ENCODE measurements at regions not wholly inside any gene's neighbourhood (a gene's known extent, or its start where the extent isn't known, plus 50 kb on each side); places are given as distances from the start of the nearest gene placed in this dataset.

DNA sequence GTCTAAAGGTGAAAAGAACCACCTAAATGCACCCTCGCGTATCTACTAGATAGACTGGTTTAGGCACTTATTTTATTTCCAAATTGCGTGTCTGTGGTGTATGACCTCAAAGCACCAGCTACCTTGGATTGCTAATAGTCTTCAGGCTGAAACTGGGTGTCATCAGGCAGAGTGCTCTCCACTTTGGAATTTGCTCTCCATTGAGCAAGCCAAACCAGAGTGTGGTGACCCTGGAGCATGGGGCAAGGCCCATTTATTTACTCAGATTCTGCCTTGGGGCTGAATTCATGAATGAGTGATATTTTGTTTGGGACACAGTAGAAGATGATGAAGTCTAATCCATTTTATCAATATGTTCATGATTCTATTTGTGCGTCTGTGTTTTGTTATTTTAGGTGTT, 812.8 kb upstream of the SLC35B3 start:
- no peaks in the 10 kb centered on the region for H3K36me3 ChIP-seq (ENCODE audit: control insufficient read depth in 2 of 2, extremely low read depth in 1 of 2, insufficient read depth in 1 of 2, low read length in 1 of 2)
- H3K27me3 Mint-ChIP-seq, result no peaks in the 10 kb centered on the region
- H3K4me1 ChIP-seq (ENCODE audit: control insufficient read depth in 1 of 2, extremely low read depth in 1 of 2, insufficient read depth in 2 of 2, low read length in 2 of 2), result no peaks in the 10 kb centered on the region
- DNase-seq (no peak), ATAC-seq (replicated peaks in 1 of 4) (no peak)
- POLR2A ChIA-PET, result no interaction called here
- CTCF ChIA-PET, result no interaction called here
- no peak overlapping the region for H3K4me3 Mint-ChIP-seq
- no peaks in the 10 kb centered on the region for H3K9me3 ChIP-seq
- 92% methylated on average over 2 of the region's 4 CpGs for WGBS (ENCODE audit: insufficient coverage)
- H3K27ac ChIP-seq (ENCODE audit: low read length), result no peak overlapping the region
- H3K36me3 Mint-ChIP-seq, result no peaks in the 10 kb centered on the region
- H3K4me3 ChIP-seq (ENCODE audit: control insufficient read depth in 1 of 2, extremely low read depth in 1 of 2, low read length in 1 of 2), result no peak overlapping the region
- H3K27me3 ChIP-seq (replicated peaks in 1 of 2; ENCODE audit: control insufficient read depth in 2 of 2, extremely low read depth in 1 of 2, insufficient read depth in 2 of 2, low read length in 1 of 2), result peaks cover 0 to 2% of the 10 kb centered on the region in 2 experiments
- H3K27ac Mint-ChIP-seq, result no peak overlapping the region
- peaks cover 0 to 4% (median under 1%) of the 10 kb centered on the region in 3 donors for H3K9me3 Mint-ChIP-seq
- H3K4me1 Mint-ChIP-seq, result no peaks in the 10 kb centered on the region

- H3K4me3 ChIP-seq (ENCODE audit: control insufficient read depth in 1 of 2, extremely low read depth in 1 of 2, low read length in 1 of 2), result no peak overlapping the region
- no peak overlapping the region for H3K4me3 Mint-ChIP-seq
- H3K27ac ChIP-seq (ENCODE audit: low read length), result no peak overlapping the region
- H3K9me3 Mint-ChIP-seq, result peaks cover 0 to 8% (median 7%) of the 10 kb centered on the region in 3 donors
- POLR2A ChIA-PET, result no interaction called here
- H3K27me3 Mint-ChIP-seq, result no peaks in the 10 kb centered on the region
- ATAC-seq (replicated peaks in 1 of 4) (no peak), DNase-seq (no peak)
- no peaks in the 10 kb centered on the region for H3K27me3 ChIP-seq (replicated peaks in 1 of 2; ENCODE audit: control insufficient read depth in 2 of 2, extremely low read depth in 1 of 2, insufficient read depth in 2 of 2, low read length in 1 of 2)
- WGBS (ENCODE audit: insufficient coverage), result 100% methylated on average over 1 of the region's 2 CpGs
- H3K36me3 ChIP-seq (ENCODE audit: control insufficient read depth in 2 of 2, extremely low read depth in 1 of 2, insufficient read depth in 1 of 2, low read length in 1 of 2), result no peaks in the 10 kb centered on the region
- no peaks in the 10 kb centered on the region for H3K4me1 Mint-ChIP-seq
- H3K36me3 Mint-ChIP-seq, result no peaks in the 10 kb centered on the region
- no peaks in the 10 kb centered on the region for H3K4me1 ChIP-seq (ENCODE audit: control insufficient read depth in 1 of 2, extremely low read depth in 1 of 2, insufficient read depth in 2 of 2, low read length in 2 of 2)
- H3K27ac Mint-ChIP-seq, result no peak overlapping the region
- CTCF ChIA-PET, result no interaction called here
- no peaks in the 10 kb centered on the region for H3K9me3 ChIP-seq
These were observed 805.5 kb upstream of the SLC35B3 start for GRCh38 chr6:9240861-9241260.

DNA sequence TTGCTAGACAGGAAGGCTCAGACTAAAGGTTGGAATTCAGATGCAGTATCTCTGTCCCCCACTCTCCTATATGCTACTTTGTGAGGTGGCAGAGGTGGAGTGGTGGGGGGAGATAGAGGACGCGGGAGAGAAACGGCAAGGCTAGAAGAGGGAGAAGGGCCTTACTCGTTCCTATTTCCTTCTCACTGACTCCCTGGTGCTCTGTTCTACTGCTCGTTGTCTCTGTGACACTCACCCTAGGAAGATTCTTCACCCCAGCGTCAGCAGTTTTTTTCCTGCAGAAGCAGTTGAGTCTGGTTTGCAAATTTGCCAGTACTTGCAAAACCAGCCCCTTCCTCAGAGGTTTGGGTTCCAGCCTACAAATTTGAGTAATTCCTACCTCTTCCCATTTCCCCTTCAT, 801.1 kb upstream of the SLC35B3 start:
- no peak for ATAC-seq (replicated peaks in 1 of 4)
- H3K9me3 Mint-ChIP-seq, result peaks cover 2 to 17% (median 9%) of the 10 kb centered on the region in 3 donors
- no peaks in the 10 kb centered on the region for H3K4me1 Mint-ChIP-seq
- no peak overlapping the region for H3K27ac Mint-ChIP-seq
- no peak overlapping the region for H3K4me3 ChIP-seq (ENCODE audit: control insufficient read depth in 1 of 2, extremely low read depth in 1 of 2, low read length in 1 of 2)
- no peaks in the 10 kb centered on the region for H3K9me3 ChIP-seq
- H3K27me3 ChIP-seq (replicated peaks in 1 of 2; ENCODE audit: control insufficient read depth in 2 of 2, extremely low read depth in 1 of 2, insufficient read depth in 2 of 2, low read length in 1 of 2), result no peaks in the 10 kb centered on the region
- 80% methylated on average over 1 of the region's 6 CpGs for WGBS (ENCODE audit: insufficient coverage)
- no peaks in the 10 kb centered on the region for H3K36me3 Mint-ChIP-seq
- POLR2A ChIA-PET, result no interaction called here
- H3K27me3 Mint-ChIP-seq, result no peaks in the 10 kb centered on the region
- H3K4me1 ChIP-seq (ENCODE audit: control insufficient read depth in 1 of 2, extremely low read depth in 1 of 2, insufficient read depth in 2 of 2, low read length in 2 of 2), result no peaks in the 10 kb centered on the region
- H3K36me3 ChIP-seq (ENCODE audit: control insufficient read depth in 2 of 2, extremely low read depth in 1 of 2, insufficient read depth in 1 of 2, low read length in 1 of 2), result no peaks in the 10 kb centered on the region
- CTCF ChIA-PET, result no interaction called here
- H3K4me3 Mint-ChIP-seq, result no peak overlapping the region
- H3K27ac ChIP-seq (ENCODE audit: low read length), result no peak overlapping the region
- no peak for DNase-seq

DNA sequence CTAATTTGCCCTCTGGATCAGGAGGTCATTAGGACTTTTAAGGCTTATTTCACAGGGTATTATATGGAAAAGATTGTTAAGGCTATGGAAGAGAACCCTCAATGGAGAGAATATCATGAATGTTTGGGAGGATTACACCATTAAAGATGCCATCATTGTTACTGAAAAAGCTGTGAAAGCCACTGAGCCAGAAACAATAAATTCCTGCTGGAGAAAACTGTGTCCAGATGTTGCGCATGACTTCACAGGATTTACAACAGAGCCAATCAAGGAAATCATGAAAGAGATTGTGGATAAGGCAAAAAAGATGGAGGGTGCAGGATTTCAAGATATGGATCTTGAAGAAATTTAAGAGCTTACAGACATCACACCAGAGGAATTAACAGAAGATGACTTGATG, 798.3 kb upstream of the SLC35B3 start:
- Mint-ChIP-seq H3K4me1 (no peaks in the 10 kb centered on the region), H3K27ac (no peak overlapping the region), H3K9me3 (peaks cover 5 to 17% (median 5%) of the 10 kb centered on the region in 3 donors), H3K27me3 (no peaks in the 10 kb centered on the region), H3K4me3 (no peak overlapping the region), H3K36me3 (no peaks in the 10 kb centered on the region)
- Histone ChIP-seq H3K9me3 (no peaks in the 10 kb centered on the region), H3K4me3 (ENCODE audit: control insufficient read depth in 1 of 2, extremely low read depth in 1 of 2, low read length in 1 of 2) (no peak overlapping the region), H3K27ac (ENCODE audit: low read length) (no peak overlapping the region), H3K27me3 (replicated peaks in 1 of 2; ENCODE audit: control insufficient read depth in 2 of 2, extremely low read depth in 1 of 2, insufficient read depth in 2 of 2, low read length in 1 of 2) (no peaks in the 10 kb centered on the region), H3K4me1 (ENCODE audit: control insufficient read depth in 1 of 2, extremely low read depth in 1 of 2, insufficient read depth in 2 of 2, low read length in 2 of 2) (no peaks in the 10 kb centered on the region), H3K36me3 (ENCODE audit: control insufficient read depth in 2 of 2, extremely low read depth in 1 of 2, insufficient read depth in 1 of 2, low read length in 1 of 2) (no peaks in the 10 kb centered on the region)
- DNase-seq (no peak), ATAC-seq (replicated peaks in 1 of 4) (no peak)
- POLR2A ChIA-PET, result no interaction called here
- CTCF ChIA-PET, result no interaction called here
- no CpG with 5 or more reads among the region's 1 CpG for WGBS (ENCODE audit: insufficient coverage)

DNA sequence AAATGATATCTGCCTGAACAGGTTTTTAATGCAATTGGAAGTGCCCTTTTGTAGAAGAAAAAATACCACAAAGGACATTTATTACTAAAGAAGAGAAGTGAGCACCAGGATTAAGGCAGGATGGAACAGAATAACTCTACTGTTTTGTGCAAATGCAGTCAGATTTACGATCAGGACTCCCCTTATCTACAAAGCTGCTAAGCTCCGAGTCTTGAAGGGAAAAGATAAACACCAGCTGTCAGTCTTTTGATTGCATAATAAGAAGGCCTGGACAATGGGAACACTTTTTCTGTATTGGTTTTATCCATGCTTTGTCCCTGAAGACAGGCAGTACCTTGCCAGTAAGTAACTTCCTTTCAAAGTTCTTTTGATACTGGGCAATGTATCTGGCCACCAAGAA, 797.9 kb upstream of the SLC35B3 start:
- H3K27ac ChIP-seq (ENCODE audit: low read length), result no peak overlapping the region
- ChIA-PET POLR2A (no interaction called here), CTCF (no interaction called here)
- no CpG with 5 or more reads among the region's 2 CpGs for WGBS (ENCODE audit: insufficient coverage)
- no peak overlapping the region for H3K27ac Mint-ChIP-seq
- no peaks in the 10 kb centered on the region for H3K4me1 ChIP-seq (ENCODE audit: control insufficient read depth in 1 of 2, extremely low read depth in 1 of 2, insufficient read depth in 2 of 2, low read length in 2 of 2)
- H3K27me3 ChIP-seq (replicated peaks in 1 of 2; ENCODE audit: control insufficient read depth in 2 of 2, extremely low read depth in 1 of 2, insufficient read depth in 2 of 2, low read length in 1 of 2), result no peaks in the 10 kb centered on the region
- no peaks in the 10 kb centered on the region for H3K27me3 Mint-ChIP-seq
- H3K36me3 Mint-ChIP-seq, result no peaks in the 10 kb centered on the region
- H3K4me3 ChIP-seq (ENCODE audit: control insufficient read depth in 1 of 2, extremely low read depth in 1 of 2, low read length in 1 of 2), result no peak overlapping the region
- ATAC-seq (replicated peaks in 1 of 4) (no peak), DNase-seq (no peak)
- no peaks in the 10 kb centered on the region for H3K9me3 ChIP-seq
- H3K36me3 ChIP-seq (ENCODE audit: control insufficient read depth in 2 of 2, extremely low read depth in 1 of 2, insufficient read depth in 1 of 2, low read length in 1 of 2), result no peaks in the 10 kb centered on the region
- H3K4me1 Mint-ChIP-seq, result no peaks in the 10 kb centered on the region
- H3K4me3 Mint-ChIP-seq, result no peak overlapping the region
- peaks cover 5 to 17% (median 5%) of the 10 kb centered on the region in 3 donors for H3K9me3 Mint-ChIP-seq

GRCh38 chr6:9225441-9225871, 790.1 kb upstream of the SLC35B3 start:
- Histone ChIP-seq H3K4me3 (ENCODE audit: control insufficient read depth in 1 of 2, extremely low read depth in 1 of 2, low read length in 1 of 2) (no peak overlapping the region), H3K36me3 (ENCODE audit: control insufficient read depth in 2 of 2, extremely low read depth in 1 of 2, insufficient read depth in 1 of 2, low read length in 1 of 2) (no peaks in the 10 kb centered on the region), H3K27me3 (replicated peaks in 1 of 2; ENCODE audit: control insufficient read depth in 2 of 2, extremely low read depth in 1 of 2, insufficient read depth in 2 of 2, low read length in 1 of 2) (no peaks in the 10 kb centered on the region), H3K4me1 (ENCODE audit: control insufficient read depth in 1 of 2, extremely low read depth in 1 of 2, insufficient read depth in 2 of 2, low read length in 2 of 2) (no peaks in the 10 kb centered on the region), H3K9me3 (no peaks in the 10 kb centered on the region), H3K27ac (ENCODE audit: low read length) (no peak overlapping the region)
- no peaks in the 10 kb centered on the region for H3K27me3 Mint-ChIP-seq
- CTCF ChIA-PET, result no interaction called here
- no peaks in the 10 kb centered on the region for H3K4me1 Mint-ChIP-seq
- no peak overlapping the region for H3K4me3 Mint-ChIP-seq
- H3K36me3 Mint-ChIP-seq, result no peaks in the 10 kb centered on the region
- H3K9me3 Mint-ChIP-seq, result peaks cover 11 to 39% (median 25%) of the 10 kb centered on the region in 3 donors
- DNase-seq (no peak), ATAC-seq (replicated peaks in 1 of 4) (no peak)
- WGBS (ENCODE audit: insufficient coverage), result 48% methylated on average over 3 of the region's 3 CpGs
- POLR2A ChIA-PET, result no interaction called here
- H3K27ac Mint-ChIP-seq, result no peak overlapping the region

DNA sequence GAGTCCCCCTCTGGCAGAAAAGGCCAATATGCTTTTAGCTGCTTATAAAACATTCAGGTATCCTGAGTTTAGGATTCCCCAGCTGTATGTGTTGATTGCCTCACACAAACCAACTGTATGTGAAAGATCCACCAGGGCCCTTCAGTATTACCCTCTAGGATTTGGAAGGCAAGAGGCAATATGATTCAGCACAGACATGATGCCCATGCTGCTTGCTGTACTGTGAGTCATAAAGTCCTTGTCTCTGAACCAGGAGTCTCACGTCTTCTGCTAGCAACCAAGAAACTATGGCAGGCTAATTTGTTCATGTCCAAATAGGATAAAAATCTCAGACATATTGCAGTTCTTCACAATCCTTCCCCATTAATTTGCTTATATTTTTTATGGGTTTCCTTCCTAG, 789.2 kb upstream of the SLC35B3 start:
- CTCF ChIA-PET, result no interaction called here
- H3K36me3 Mint-ChIP-seq, result no peaks in the 10 kb centered on the region
- peaks cover 11 to 39% (median 26%) of the 10 kb centered on the region in 3 donors for H3K9me3 Mint-ChIP-seq
- no peaks in the 10 kb centered on the region for H3K4me1 Mint-ChIP-seq
- Histone ChIP-seq H3K4me3 (ENCODE audit: control insufficient read depth in 1 of 2, extremely low read depth in 1 of 2, low read length in 1 of 2) (no peak overlapping the region), H3K9me3 (no peaks in the 10 kb centered on the region), H3K27me3 (replicated peaks in 1 of 2; ENCODE audit: control insufficient read depth in 2 of 2, extremely low read depth in 1 of 2, insufficient read depth in 2 of 2, low read length in 1 of 2) (no peaks in the 10 kb centered on the region), H3K27ac (ENCODE audit: low read length) (no peak overlapping the region), H3K4me1 (ENCODE audit: control insufficient read depth in 1 of 2, extremely low read depth in 1 of 2, insufficient read depth in 2 of 2, low read length in 2 of 2) (no peaks in the 10 kb centered on the region), H3K36me3 (ENCODE audit: control insufficient read depth in 2 of 2, extremely low read depth in 1 of 2, insufficient read depth in 1 of 2, low read length in 1 of 2) (no peaks in the 10 kb centered on the region)
- no peak overlapping the region for H3K27ac Mint-ChIP-seq
- ATAC-seq (replicated peaks in 1 of 4) (no peak), DNase-seq (no peak)
- H3K27me3 Mint-ChIP-seq, result no peaks in the 10 kb centered on the region
- WGBS (ENCODE audit: insufficient coverage), result no CpG with 5 or more reads among the region's 1 CpG
- POLR2A ChIA-PET, result no interaction called here
- H3K4me3 Mint-ChIP-seq, result no peak overlapping the region
